ENCODE measurements at regions not wholly inside any gene's neighbourhood (a gene's known extent, or its start where the extent isn't known, plus 50 kb on each side); places are given as distances from the start of the nearest gene placed in this dataset.
A peak's percentile ranks its signal among the peaks of the same experiment; 100 is the strongest.
"Not testable (repeated sequence)": the region's sequence is repeated elsewhere in the genome, so short reads cannot be mapped to it uniquely, and the experiment has no call there.

DNA sequence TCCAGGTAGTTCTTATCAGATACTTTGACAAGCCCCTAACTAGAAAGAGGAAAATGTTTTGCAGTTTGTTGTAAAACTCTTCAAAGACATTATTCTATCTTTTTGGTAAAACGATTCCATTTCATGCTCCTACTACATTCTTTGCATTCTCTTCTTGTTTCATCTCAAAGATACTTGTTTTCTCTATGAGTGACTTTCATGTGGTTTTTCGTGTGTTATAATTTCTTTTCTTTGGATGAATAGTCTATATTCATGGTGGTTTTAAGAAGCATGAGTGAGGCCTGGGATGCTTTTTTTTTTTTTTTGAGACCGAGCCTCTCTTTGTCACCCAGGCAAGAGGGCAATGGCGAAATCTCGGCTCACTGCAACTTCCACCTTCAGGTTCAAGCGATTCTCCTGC lies 292.5 kb upstream of the LYZL1 start:
- no peak for ATAC-seq (ENCODE audit: insufficient number of reproducible peaks, low FRiP score, low read depth)
- Histone ChIP-seq H3K36me3 (no peaks in the 10 kb centered on the region), H3K4me3 (no peak overlapping the region), H3K27me3 (replicated peaks; ENCODE audit: insufficient read depth) (no peaks in the 10 kb centered on the region), H3K4me1 (ENCODE audit: control insufficient read depth in 1 of 2, low read depth in 2 of 2) (peaks cover 10 to 18% of the 10 kb centered on the region in 2 donors), H3K27ac (no peak overlapping the region), H3K9me3 (no peaks in the 10 kb centered on the region)
- TF ChIP-seq, protein P1, sequence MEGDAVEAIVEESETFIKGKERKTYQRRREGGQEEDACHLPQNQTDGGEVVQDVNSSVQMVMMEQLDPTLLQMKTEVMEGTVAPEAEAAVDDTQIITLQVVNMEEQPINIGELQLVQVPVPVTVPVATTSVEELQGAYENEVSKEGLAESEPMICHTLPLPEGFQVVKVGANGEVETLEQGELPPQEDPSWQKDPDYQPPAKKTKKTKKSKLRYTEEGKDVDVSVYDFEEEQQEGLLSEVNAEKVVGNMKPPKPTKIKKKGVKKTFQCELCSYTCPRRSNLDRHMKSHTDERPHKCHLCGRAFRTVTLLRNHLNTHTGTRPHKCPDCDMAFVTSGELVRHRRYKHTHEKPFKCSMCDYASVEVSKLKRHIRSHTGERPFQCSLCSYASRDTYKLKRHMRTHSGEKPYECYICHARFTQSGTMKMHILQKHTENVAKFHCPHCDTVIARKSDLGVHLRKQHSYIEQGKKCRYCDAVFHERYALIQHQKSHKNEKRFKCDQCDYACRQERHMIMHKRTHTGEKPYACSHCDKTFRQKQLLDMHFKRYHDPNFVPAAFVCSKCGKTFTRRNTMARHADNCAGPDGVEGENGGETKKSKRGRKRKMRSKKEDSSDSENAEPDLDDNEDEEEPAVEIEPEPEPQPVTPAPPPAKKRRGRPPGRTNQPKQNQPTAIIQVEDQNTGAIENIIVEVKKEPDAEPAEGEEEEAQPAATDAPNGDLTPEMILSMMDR (IDR thresholded peaks at IDR 0.05), result no peak
- no peak for DNase-seq (ENCODE audit: low spot score)

DNA sequence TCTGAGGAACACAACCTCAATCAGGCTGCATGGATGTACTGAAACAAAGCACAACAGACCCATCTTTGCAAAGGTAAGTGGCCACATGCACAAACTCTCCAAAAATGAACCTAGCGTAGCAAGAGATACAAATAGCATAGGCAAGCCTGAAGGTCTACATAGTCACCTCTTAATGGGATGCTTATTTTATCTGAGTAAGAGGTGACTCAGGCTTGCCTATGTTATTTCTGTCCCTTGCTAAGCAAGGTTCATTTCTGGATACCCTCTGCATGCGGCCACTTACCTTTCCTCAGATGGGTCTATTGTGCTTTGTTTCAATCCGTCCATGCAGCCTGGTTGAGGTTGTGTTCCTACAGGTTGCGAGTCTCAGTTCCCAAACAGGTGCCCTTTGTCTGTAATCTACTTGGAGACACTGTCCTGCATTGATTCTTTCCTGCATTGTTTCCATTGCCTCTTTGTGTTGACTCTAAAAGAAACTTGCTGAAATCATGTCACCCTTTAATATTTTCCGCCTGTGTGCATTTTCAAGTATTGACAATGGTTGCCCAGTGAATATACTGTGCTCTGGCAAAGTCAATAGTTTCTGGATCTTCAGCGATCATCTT lies 291.8 kb upstream of the LYZL1 start:
- ATAC-seq (ENCODE audit: insufficient number of reproducible peaks, low FRiP score, low read depth), result no peak
- Histone ChIP-seq H3K27ac (no peak overlapping the region), H3K4me3 (no peak overlapping the region), H3K27me3 (replicated peaks; ENCODE audit: insufficient read depth) (no peaks in the 10 kb centered on the region), H3K9me3 (no peaks in the 10 kb centered on the region), H3K36me3 (no peaks in the 10 kb centered on the region), H3K4me1 (ENCODE audit: control insufficient read depth in 1 of 2, low read depth in 2 of 2) (peaks cover 10 to 11% of the 10 kb centered on the region in 2 donors)
- TF ChIP-seq, protein P1 (IDR thresholded peaks at IDR 0.05), result no peak
- no peak for DNase-seq (ENCODE audit: low spot score)

DNA sequence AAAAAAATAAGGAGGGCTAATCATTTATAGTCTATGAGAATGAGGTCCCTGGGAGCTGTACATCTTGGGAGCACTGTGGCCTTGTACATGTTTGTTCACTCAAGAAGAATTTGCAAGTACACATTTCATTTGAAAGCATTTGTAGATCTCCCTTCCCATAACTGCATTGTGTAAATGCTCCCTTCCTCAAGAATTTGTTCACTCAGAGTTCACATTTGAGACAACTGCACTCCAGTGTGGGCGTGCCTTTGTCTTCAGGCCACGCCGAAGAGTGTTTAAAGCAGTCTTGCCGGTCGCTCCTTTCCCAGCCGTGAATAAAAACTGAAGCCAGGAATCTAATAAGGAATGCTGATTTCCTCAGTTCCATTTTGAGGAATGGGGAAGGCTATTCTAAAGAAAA lies 291.1 kb upstream of the LYZL1 start:
- Histone ChIP-seq H3K4me3 (peak overlapping the region; percentile 29), H3K4me1 (ENCODE audit: control insufficient read depth in 1 of 2, low read depth in 2 of 2) (peaks cover 6 to 10% of the 10 kb centered on the region in 2 donors), H3K9me3 (no peaks in the 10 kb centered on the region), H3K36me3 (no peaks in the 10 kb centered on the region), H3K27me3 (replicated peaks; ENCODE audit: insufficient read depth) (no peaks in the 10 kb centered on the region), H3K27ac (no peak overlapping the region)
- TF ChIP-seq, protein P1 (IDR thresholded peaks at IDR 0.05), result no peak
- ATAC-seq (ENCODE audit: insufficient number of reproducible peaks, low FRiP score, low read depth), result no peak
- no peak for DNase-seq (ENCODE audit: low spot score)

DNA sequence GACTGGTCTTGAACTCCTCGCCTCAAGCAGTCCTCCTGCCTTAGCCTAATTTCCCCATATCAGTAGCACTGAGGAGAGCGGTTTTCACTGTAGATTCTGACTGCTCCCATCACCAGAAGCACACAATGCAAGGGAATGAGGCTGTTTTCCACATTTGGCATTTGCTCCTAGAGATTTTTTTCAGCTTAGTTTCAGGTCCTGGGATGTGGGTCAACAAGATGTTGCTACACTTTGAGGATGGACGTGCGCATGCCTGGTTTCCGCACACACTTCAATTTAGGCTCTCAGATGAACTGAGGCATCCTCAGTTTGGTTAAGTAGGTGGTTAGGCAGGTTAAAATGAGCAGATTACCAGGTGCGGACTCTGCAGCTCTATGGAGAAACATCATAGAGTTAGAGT lies 287.1 kb upstream of the LYZL1 start:
- Histone ChIP-seq H3K9me3 (no peaks in the 10 kb centered on the region), H3K27ac (no peak overlapping the region), H3K4me3 (no peak overlapping the region), H3K4me1 (ENCODE audit: control insufficient read depth in 1 of 2, low read depth in 2 of 2) (no peaks in the 10 kb centered on the region), H3K27me3 (replicated peaks; ENCODE audit: insufficient read depth) (no peaks in the 10 kb centered on the region), H3K36me3 (no peaks in the 10 kb centered on the region)
- DNase-seq (ENCODE audit: low spot score) (no peak), ATAC-seq (ENCODE audit: insufficient number of reproducible peaks, low FRiP score, low read depth) (no peak)
- TF ChIP-seq, protein P1 (IDR thresholded peaks at IDR 0.05), result no peak

DNA sequence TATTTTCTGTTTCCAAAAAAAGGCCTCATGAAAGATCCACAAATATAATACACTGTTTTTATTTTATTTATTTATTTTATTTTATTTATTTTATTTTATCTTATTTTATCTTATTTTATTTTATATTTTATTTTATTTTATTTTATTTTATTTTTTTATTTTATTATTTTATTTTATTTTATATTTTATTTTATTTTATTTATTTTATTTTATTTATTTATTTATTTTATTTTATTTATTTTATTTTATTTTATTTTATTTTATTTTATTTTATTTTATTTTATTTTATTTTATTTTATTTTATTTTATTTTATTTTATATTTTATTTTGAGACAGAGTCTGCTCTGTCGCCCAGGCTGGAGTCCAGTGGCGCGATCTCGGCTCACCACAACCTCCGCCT lies 285.9 kb upstream of the LYZL1 start:
- H3K27ac ChIP-seq; H3K27me3 ChIP-seq (replicated peaks; ENCODE audit: insufficient read depth); H3K36me3 ChIP-seq; H3K4me1 ChIP-seq (ENCODE audit: control insufficient read depth in 1 of 2, low read depth in 2 of 2); H3K4me3 ChIP-seq; ATAC-seq (ENCODE audit: insufficient number of reproducible peaks, low FRiP score, low read depth); H3K9me3 ChIP-seq; DNase-seq (ENCODE audit: low spot score): not testable (repeated sequence)

DNA sequence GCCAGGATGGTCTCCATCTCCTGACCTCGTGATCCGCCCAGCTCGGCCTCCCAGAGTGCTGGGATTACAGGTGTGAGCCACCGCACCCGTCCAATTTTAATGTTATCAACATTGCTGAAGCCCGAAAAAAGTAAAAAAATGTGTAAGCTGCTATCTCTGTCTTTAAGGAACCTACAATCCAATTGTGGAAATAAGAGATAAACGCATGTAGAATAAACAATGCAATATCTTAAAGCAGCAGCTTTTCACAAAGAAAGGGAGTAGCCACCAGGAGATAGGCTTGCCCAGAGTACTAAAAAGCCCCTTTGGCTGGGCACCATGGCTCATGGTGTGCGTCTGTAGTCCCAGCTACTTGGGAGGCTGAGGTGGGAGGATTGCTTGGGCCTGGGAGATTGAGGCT lies 282.9 kb upstream of the LYZL1 start:
- Histone ChIP-seq H3K9me3 (no peaks in the 10 kb centered on the region), H3K27ac (no peak overlapping the region), H3K36me3 (no peaks in the 10 kb centered on the region), H3K27me3 (replicated peaks; ENCODE audit: insufficient read depth) (no peaks in the 10 kb centered on the region), H3K4me1 (ENCODE audit: control insufficient read depth in 1 of 2, low read depth in 2 of 2) (no peaks in the 10 kb centered on the region), H3K4me3 (no peak overlapping the region)
- DNase-seq (ENCODE audit: low spot score) (no peak), ATAC-seq (ENCODE audit: insufficient number of reproducible peaks, low FRiP score, low read depth) (no peak)
- TF ChIP-seq, protein P1 (IDR thresholded peaks at IDR 0.05), result no peak

Measured in thoracic aorta (tissue), 2 donors.